BJ (cell line): ENCODE measurements at regions not wholly inside any gene's neighbourhood (a gene's known extent, or its start where the extent isn't known, plus 50 kb on each side); places are given as distances from the start of the nearest gene placed in this dataset.

Experiments used
- CTCF ChIA-PET: fragments of 350-600 bp; formaldehyde crosslinking; extraction: SDS; loops from one replicate; lab custom pipeline; 2021; ENCODE audit warnings: antibody characterized with exemption, inconsistent platforms; lab: Yijun Ruan, JAX
- POLR2A ChIA-PET: fragments of 300-600 bp; sonication (Branson Sonifier 250); formaldehyde crosslinking; extraction: SDS; loops from one replicate; lab custom pipeline; 2021; ENCODE audit warnings: antibody characterized with exemption; lab: Charles Lee
- DNase-seq: peaks from one replicate; pipeline ENCODE4 v3.0.0-alpha.2; 2011; ENCODE audit warnings: low read depth
- H3K27me3 ChIP-seq: 2 replicates; pipeline ENCODE4 v1.6.0; 2011; ENCODE audit warnings: low read length; ENCODE audit not compliant: control insufficient read depth, insufficient read depth
- H3K36me3 ChIP-seq: 2 replicates; pipeline ENCODE4 v1.5.1; 2011; ENCODE audit warnings: low read length; ENCODE audit not compliant: control insufficient read depth, insufficient read depth
- H3K4me3 ChIP-seq: 2 replicates; pipeline ENCODE4 v1.5.1; 2011; ENCODE audit warnings: low read depth, mild to moderate bottlenecking, control low read depth, low read length
- TF ChIP-seq, protein P1 (sequence below): IDR thresholded peaks from 2 replicates; pipeline ENCODE4 v1.5.1; 2011; ENCODE audit warnings: low read depth, mild to moderate bottlenecking, control low read depth, inconsistent platforms, low read length, moderate library complexity; ENCODE audit not compliant: insufficient read depth

DNA sequence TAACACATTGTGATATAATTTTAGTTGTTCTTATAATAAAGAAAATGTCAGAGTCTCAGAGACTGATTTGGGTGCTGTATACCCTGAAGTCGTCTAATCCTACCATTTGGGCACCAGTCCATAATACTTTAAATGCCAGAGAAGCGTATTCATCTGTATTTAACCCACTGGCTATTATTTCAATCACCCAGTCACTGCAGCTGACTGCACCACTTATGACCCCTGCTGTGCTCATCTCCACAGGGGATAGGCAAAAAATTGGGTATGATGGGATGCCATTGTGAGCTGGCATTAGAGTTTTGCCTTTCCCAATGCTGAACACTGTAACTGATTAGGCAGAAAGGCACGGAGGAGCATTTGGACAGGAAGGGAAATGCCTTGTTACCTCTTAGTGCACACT lies 599.7 kb downstream of the CAAP1 start:
- Histone ChIP-seq H3K36me3 (no peaks in the 10 kb centered on the region), H3K27me3 (no peaks in the 10 kb centered on the region), H3K4me3 (no peak overlapping the region)
- POLR2A ChIA-PET = no interaction called here
- DNase-seq = no peak
- TF ChIP-seq, protein P1, sequence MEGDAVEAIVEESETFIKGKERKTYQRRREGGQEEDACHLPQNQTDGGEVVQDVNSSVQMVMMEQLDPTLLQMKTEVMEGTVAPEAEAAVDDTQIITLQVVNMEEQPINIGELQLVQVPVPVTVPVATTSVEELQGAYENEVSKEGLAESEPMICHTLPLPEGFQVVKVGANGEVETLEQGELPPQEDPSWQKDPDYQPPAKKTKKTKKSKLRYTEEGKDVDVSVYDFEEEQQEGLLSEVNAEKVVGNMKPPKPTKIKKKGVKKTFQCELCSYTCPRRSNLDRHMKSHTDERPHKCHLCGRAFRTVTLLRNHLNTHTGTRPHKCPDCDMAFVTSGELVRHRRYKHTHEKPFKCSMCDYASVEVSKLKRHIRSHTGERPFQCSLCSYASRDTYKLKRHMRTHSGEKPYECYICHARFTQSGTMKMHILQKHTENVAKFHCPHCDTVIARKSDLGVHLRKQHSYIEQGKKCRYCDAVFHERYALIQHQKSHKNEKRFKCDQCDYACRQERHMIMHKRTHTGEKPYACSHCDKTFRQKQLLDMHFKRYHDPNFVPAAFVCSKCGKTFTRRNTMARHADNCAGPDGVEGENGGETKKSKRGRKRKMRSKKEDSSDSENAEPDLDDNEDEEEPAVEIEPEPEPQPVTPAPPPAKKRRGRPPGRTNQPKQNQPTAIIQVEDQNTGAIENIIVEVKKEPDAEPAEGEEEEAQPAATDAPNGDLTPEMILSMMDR = no peak
- CTCF ChIA-PET = no interaction called here

DNA sequence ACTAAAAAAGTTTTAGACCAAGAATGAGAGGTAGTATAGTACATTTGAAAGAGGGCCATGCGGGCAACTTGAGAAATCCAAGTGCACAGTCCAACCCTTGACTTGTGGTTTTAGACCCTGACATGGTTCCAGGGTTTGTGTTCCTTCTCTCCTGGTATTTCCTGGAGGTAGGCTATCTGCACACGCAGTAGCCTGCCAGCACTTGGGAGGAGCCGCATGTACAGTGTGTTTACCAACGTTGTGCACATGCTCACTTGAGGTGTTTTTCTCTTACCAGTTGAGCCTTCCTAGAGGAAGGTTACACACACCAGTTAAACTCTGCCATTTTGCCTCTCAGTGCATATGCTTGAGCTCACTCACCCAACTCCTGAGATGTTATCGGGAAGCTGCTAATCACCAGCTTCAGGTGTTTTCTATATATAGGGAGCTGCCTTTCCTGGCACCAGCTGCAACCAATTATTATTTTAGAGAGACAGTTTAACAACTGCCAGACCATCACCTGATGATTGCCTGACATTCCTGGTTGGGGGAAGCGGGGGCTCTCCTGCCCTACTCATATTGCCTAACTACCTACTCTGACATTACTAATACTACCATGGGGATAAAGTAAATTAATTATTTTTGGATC lies 593.4 kb upstream of the TUSC1 start:
- TF ChIP-seq, protein P1 = no peak
- H3K36me3 ChIP-seq = no peaks in the 10 kb centered on the region
- POLR2A ChIA-PET = no interaction called here
- CTCF ChIA-PET = no interaction called here
- H3K4me3 ChIP-seq = no peak overlapping the region
- H3K27me3 ChIP-seq = no peaks in the 10 kb centered on the region
- DNase-seq = no peak

DNA sequence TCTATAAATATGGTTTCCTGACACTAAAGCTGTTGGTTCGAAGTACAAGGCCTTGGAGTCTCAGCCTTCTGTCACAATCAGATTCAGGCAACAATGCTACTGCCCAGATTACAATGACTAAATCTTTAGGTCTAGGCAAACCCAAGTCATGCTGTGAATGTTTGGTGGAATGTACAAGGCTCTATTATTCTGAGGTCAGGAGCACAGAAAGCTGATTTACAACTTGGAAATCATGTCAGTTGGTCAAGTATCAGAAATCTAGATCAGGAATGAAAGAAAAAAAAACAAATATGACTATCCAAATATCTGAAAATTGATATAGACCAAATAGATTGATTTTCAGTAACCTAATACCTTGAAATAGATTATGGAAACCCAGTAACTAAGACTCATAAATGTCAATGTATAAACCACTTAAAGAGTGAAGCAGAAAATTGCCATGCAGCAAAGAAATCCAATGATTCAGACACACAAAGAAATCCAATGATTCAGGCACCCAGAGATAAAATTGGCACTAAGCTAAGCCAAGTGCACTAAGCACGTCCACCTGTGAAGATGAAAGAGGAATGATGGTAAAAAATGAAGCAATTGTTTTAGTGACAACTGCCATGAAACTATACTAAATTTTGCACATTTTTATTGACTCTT lies 588.0 kb upstream of the TUSC1 start:
- DNase-seq = no peak
- ChIA-PET CTCF (no interaction called here), POLR2A (no interaction called here)
- Histone ChIP-seq H3K27me3 (no peaks in the 10 kb centered on the region), H3K4me3 (no peak overlapping the region), H3K36me3 (no peaks in the 10 kb centered on the region)
- TF ChIP-seq, protein P1 = no peak

DNA sequence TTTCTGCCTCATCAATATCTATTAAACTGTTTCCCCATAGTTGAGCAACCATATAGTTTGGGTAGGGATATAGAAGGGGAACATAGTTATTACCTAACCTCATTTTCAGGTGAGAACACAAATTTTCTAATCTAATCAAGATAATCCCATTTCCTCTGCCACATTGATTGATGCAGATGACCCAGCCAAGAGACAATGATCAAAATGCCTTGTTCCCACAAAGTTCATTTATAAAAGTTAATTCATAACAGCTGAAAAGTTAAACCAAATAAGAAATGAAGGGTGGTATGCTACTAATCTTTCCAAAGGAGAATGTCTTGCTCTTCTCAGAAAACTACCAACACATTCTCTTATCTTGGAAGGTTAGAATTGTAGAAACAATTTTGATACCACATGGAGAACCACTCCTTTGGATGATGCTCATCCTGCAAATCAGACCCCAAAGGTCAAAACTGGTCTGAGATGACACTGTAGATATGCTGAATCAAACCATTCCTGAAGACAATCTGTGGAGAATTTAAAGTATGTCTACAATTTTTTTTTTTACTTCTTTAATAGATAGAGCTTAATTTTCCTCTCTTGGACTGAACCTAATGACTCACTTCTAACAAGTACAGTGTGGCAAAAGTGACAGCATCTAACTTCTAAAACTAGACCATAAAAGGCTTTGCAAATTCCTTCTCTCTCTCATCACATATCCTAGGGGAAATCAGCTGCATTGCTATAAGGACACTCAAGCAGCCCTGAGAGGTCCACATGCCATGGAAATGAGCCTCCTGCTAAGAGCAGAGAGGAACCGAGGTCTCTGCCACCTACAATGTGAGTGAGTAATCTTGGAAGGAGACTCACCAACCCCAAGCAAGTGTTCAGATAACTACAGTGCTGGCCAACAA lies 586.7 kb upstream of the TUSC1 start:
- DNase-seq = peak; percentile 92
- POLR2A ChIA-PET = interaction anchor here (0.6 kb wide), 1 partner anchor 112 kb away, joined by 4 read pairs; no protein-coding TSS in a partner anchor
- TF ChIP-seq, protein P1 = no peak
- CTCF ChIA-PET = no interaction called here
- Histone ChIP-seq H3K27me3 (no peaks in the 10 kb centered on the region), H3K36me3 (no peaks in the 10 kb centered on the region), H3K4me3 (no peak overlapping the region)

DNA sequence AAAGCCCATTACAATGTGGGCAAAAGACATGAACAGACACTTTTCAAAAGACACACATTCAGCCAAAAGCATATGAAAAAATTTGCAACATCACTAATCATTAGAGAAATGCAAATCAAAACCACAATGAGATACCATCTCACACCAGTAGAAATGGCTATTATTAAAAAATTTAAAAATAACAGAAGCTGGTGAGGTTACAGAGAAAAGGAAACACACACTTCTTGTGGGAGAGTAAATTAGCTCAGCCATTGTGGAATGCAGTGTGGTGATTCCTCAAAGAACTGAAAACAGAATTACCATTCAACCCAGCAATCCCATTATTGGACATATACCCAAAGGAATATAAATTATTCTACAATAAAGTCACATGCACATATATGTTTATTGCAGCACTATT lies 585.2 kb upstream of the TUSC1 start:
- CTCF ChIA-PET = no interaction called here
- H3K36me3 ChIP-seq = no peaks in the 10 kb centered on the region

More for the DNA sequence above, 585.2 kb upstream of the TUSC1 start:
- TF ChIP-seq, protein P1 = no peak
- no peak overlapping the region for H3K4me3 ChIP-seq
- DNase-seq = no peak
- no peaks in the 10 kb centered on the region for H3K27me3 ChIP-seq
- POLR2A ChIA-PET = no interaction called here
